GM12873 (cell line): ENCODE measurements at regions not wholly inside any gene's neighbourhood (a gene's known extent, or its start where the extent isn't known, plus 50 kb on each side); places are given as distances from the start of the nearest gene placed in this dataset.

Experiments
- TF ChIP-seq, protein P1 (sequence below): IDR thresholded peaks from 2 replicates; pipeline ENCODE4 v1.5.1; 2012; ENCODE audit warnings: low read depth, mild to moderate bottlenecking, moderate library complexity, low read length, control low read depth; ENCODE audit not compliant: insufficient read depth; ENCODE audit errors: missing control alignments

DNA sequence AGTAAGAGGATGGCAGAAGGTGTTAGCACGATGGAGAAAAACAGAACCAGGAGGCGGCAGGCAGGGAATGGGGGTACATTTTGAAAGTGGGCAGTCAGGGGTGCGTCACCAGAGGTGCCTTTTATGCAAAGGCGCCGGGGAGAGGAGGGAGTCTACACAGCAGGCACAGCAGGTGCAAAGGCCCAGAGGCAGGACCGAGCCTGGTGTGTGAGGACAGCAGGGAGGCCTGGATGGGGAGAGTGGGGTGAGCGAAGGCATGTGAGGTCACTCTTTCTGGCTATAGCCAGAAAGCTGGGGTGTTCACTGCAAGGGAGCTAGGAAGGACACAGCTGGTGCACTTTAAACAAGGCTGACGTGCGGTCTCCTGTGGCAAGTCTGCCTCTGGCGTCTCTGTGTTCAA is 65.0 kb downstream of the NCOR2 start:
- TF ChIP-seq, protein P1, sequence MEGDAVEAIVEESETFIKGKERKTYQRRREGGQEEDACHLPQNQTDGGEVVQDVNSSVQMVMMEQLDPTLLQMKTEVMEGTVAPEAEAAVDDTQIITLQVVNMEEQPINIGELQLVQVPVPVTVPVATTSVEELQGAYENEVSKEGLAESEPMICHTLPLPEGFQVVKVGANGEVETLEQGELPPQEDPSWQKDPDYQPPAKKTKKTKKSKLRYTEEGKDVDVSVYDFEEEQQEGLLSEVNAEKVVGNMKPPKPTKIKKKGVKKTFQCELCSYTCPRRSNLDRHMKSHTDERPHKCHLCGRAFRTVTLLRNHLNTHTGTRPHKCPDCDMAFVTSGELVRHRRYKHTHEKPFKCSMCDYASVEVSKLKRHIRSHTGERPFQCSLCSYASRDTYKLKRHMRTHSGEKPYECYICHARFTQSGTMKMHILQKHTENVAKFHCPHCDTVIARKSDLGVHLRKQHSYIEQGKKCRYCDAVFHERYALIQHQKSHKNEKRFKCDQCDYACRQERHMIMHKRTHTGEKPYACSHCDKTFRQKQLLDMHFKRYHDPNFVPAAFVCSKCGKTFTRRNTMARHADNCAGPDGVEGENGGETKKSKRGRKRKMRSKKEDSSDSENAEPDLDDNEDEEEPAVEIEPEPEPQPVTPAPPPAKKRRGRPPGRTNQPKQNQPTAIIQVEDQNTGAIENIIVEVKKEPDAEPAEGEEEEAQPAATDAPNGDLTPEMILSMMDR: no peak

DNA sequence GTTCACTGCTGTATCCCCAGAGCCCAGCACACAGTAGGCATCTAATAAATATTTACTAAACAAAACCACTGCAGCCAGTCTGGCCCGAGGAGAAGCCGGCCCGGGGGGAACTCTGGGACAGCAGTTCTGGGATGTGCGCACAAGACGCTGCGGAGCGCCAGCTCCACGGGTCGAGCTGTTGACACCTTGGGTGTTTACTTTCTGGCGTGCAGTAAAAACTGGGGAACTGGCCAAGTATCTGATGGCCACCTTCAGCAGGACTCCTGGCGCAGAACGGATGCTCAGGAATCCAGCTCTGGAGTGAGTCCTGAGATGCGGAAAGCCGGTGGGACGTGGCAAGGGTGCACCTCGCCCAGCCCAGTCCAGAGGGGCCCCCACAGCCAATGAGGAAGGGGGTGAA is 65.6 kb downstream of the NCOR2 start:
- TF ChIP-seq, protein P1: no peak

DNA sequence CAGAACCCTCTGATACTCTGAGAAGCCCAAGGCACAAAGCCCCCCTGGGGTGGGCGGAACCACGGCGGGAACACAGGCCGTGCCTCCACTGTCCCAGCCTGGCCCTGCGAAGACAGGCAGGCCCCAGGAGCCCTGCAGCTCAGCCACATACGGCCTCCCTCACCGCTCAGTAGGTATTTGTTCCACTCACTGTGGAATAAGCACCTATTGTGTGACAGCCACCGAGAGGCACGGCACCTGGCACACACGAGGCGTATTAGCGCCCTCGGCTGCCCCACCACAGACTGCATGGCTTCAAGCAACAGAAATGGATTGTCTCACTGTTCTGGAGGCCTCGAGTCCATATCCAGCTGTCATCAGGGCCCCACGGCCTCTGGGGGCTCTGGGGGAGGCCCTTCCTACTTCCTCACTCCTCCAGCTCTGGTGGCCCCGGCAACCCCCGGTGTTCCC is 66.3 kb downstream of the NCOR2 start:
- TF ChIP-seq, protein P1: no peak

DNA sequence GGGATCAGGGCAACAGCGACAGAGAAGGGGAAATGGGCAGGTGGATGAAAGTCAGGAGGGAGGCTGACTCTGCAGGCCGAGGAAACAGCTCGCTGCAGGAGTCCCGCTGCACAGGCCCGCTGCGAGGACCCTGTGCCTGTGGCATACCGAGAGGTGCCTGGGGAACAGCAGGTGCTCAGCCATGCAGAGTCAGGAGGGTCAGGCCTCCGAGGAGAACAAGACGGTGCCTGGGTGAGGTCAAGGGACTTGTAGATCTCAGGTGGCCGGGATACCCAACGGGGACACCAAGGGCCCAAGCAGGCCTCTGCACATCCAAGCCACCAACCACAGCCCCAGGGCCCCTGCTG is 67.5 kb downstream of the NCOR2 start:
- TF ChIP-seq, protein P1: no peak

DNA sequence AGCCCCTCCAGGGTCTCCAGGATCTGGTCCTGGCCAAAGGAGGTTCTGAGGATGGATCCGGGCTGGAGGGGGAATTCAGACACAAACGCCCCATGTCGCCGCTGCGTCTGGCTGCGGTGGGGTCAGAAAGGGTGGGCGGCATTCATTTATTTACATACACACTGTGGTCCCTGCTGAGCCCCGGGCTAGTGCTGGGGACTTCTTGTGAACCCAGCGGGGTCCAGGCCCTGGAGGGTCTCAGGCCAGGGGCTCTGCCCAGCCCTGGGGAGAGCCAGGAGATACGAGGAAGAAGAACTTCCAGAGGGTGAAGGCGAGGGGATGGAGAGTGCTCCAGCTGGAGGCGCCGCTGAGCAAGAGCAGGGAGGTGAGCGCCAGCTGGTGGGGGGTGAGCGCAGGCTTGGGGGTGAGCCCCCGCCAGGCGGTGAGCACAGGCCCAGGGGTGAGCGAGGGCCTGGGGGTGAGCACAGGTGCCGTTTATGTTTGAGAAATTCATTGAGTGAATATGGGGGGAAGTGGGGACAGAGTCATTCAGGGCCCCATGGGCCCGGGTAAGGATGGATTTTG is 68.1 kb downstream of the NCOR2 start:
- TF ChIP-seq, protein P1: peak; percentile 6

DNA sequence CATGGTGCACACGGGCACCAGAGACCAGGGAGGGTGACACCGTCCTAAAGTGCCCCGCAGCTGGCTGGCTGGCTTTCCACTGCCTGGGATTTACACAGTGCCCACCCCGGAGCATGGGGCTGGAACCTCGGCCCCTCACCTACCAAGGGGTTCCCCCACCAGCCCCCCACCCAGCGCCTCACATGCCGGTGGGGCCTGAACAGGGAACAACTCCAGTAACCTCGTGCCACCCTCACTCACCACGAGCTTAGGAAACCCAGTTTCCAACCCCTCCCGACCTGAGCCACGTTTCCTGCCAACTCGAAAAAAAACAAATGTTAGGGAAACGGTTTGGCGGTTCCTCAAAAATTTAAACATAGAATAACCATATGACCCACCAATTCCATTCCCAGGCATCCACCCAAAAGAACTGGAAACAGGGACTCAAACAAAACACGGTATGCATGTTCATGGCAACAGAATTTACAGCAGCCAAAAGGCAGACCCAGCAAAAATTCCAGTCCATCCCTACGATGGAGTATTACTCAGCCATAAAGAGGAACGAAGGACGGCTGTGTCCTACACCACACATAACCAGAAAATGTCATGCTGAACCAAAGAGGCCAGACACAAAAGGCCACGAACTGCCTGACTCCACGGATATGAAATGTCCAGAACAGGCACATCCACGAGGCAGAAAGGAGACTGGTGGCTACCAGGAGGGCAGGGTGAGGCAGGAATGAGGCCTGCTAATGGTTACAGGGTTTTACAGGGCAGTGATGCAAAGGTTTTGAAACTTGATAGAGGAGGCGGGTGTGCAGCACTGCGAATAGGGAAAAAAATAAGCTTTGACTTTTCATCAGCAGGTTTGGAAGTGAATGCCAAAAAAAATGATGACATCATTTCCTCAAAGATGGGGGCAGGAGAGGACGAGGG is 68.9 kb downstream of the NCOR2 start:
- TF ChIP-seq, protein P1: no peak

DNA sequence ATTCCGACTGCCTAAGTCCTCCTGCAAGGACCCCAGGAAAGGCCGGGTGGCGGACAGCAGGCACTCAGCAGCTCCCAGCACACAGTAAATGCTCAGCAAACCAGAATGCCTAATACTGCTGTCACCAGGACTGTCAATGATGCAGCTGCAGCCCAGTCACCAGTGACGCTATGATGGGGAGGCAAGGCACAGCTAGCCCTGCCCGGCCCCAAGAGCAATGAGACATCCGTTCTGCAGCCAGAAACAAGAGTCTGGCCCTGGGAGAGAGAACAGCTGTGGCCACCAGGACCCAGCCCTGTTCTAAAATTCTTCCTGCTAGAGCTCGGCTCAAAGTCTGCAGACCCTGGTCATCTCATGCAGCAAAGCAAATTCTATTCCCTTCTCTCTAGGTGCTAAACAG is 69.8 kb downstream of the NCOR2 start:
- TF ChIP-seq, protein P1: no peak
